ENCODE measurements at regions not wholly inside any gene's neighbourhood (a gene's known extent, or its start where the extent isn't known, plus 50 kb on each side); places are given as distances from the start of the nearest gene placed in this dataset.
"Not testable (repeated sequence)": the region's sequence is repeated elsewhere in the genome, so short reads cannot be mapped to it uniquely, and the experiment has no call there.

GRCh38 chr5:89330140-89330539 is 447.2 kb upstream of the MEF2C start:
- intact Hi-C loops (cut with DNase I): no loop called here
- no peaks in the 10 kb centered on the region for H3K4me1 ChIP-seq

GRCh38 chr5:89327608-89328007 is 444.6 kb upstream of the MEF2C start:
- TF ChIP-seq CTCF (IDR thresholded peaks at IDR 0.05): no peak
- no peak for TF ChIP-seq POLR2A (IDR thresholded peaks at IDR 0.05)
- TF ChIP-seq POLR2AphosphoS5 (IDR thresholded peaks at IDR 0.05; ENCODE audit: insufficient read depth in 1 of 2, low read depth in 1 of 2): no peak
- no peak for DNase-seq (ENCODE audit: extremely low spot score in 2 of 2)
- Histone ChIP-seq H3K9me3 (no peaks in the 10 kb centered on the region), H3K27me3 (no peaks in the 10 kb centered on the region), H3K4me3 (no peak overlapping the region), H3K27ac (no peak overlapping the region), H3K4me1 (no peaks in the 10 kb centered on the region), H3K36me3 (no peaks in the 10 kb centered on the region)
- intact Hi-C loops (cut with DNase I): no loop called here

More at GRCh38 chr5:89330140-89330539, 447.2 kb upstream of the MEF2C start:
- H3K4me3 ChIP-seq: no peak overlapping the region
- TF ChIP-seq POLR2A (IDR thresholded peaks at IDR 0.05): no peak
- no peak for TF ChIP-seq POLR2AphosphoS5 (IDR thresholded peaks at IDR 0.05; ENCODE audit: insufficient read depth in 1 of 2, low read depth in 1 of 2)
- no peak for TF ChIP-seq CTCF (IDR thresholded peaks at IDR 0.05)
- H3K27me3 ChIP-seq: no peaks in the 10 kb centered on the region
- no peaks in the 10 kb centered on the region for H3K9me3 ChIP-seq
- H3K27ac ChIP-seq: no peak overlapping the region
- DNase-seq (ENCODE audit: extremely low spot score in 2 of 2): no peak
- H3K36me3 ChIP-seq: no peaks in the 10 kb centered on the region

DNA sequence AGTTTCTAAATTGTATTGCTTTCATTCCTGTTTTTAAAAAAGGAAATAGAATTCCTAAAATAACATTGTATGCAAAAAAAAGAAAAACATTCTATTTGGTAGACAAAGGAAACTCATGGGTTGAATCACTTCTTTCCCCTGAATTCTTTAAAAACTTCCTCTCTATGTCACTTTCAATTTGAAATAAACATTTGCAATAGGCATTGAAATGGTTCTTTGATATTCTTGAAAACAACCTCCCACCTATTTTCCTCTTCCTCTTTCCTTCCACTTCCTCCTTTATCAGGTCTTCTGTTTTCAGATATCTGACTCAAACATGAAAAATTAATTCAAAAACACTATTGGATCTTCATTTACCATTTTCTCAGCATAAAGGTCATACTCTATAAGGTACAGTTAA is 442.0 kb upstream of the MEF2C start:
- no peaks in the 10 kb centered on the region for H3K27me3 ChIP-seq
- H3K36me3 ChIP-seq: no peaks in the 10 kb centered on the region
- intact Hi-C loops (cut with DNase I): no loop called here
- no peaks in the 10 kb centered on the region for H3K4me1 ChIP-seq
- no peak overlapping the region for H3K4me3 ChIP-seq
- H3K27ac ChIP-seq: no peak overlapping the region
- H3K9me3 ChIP-seq: no peaks in the 10 kb centered on the region
- no peak for TF ChIP-seq POLR2AphosphoS5 (IDR thresholded peaks at IDR 0.05; ENCODE audit: insufficient read depth in 1 of 2, low read depth in 1 of 2)
- TF ChIP-seq POLR2A (IDR thresholded peaks at IDR 0.05): no peak
- TF ChIP-seq CTCF (IDR thresholded peaks at IDR 0.05): no peak
- no peak for DNase-seq (ENCODE audit: extremely low spot score in 2 of 2)

DNA sequence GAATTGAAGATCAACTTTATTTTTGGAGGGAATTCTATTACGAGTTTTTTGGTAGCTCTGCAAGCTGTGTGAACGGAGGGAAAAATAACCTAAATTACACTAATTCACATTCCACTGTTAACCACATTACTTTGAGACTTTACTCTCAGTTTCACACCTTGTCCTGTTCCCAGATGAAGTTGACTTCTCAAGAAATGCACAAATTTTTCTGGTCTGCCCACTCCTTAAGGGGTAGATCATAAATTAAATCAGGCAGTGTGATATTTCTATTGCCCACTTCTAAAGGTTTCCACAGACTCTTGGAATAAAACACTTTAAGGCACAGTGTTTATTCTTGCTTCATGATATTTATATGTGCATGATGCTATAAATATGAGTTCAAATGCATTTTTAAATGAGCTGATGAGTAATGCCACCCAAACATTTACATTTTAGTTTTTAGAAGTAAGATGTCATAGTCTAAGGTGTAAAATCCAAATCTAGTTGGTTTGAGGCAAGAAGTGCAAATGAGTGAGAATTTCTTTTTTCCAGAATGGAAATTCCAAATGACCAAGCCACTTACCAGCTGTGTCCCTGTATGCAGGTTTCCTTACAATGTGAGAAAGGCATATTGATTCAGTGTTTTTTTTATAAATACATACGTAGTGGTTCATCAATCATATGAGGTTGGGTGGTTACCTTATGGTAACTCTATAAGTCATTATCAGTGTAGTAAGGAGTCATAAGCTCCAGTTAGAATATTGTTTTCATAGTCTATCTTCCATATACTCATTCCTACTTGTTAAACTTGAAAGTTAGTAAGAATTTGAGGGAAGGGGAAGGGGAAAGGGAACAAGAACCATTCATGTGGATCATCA is 437.7 kb upstream of the MEF2C start:
- H3K4me1 ChIP-seq: no peaks in the 10 kb centered on the region
- H3K27ac ChIP-seq: no peak overlapping the region
- H3K36me3 ChIP-seq: no peaks in the 10 kb centered on the region
- intact Hi-C loops (cut with DNase I): no loop called here
- H3K9me3 ChIP-seq: no peaks in the 10 kb centered on the region
- H3K4me3 ChIP-seq: no peak overlapping the region
- DNase-seq (ENCODE audit: extremely low spot score in 2 of 2): no peak
- H3K27me3 ChIP-seq: no peaks in the 10 kb centered on the region
- TF ChIP-seq POLR2A (IDR thresholded peaks at IDR 0.05) (no peak), CTCF (IDR thresholded peaks at IDR 0.05) (no peak), POLR2AphosphoS5 (IDR thresholded peaks at IDR 0.05; ENCODE audit: insufficient read depth in 1 of 2, low read depth in 1 of 2) (no peak)

GRCh38 chr5:89317838-89318237 is 434.9 kb upstream of the MEF2C start:
- DNase-seq (ENCODE audit: extremely low spot score in 2 of 2); H3K9me3 ChIP-seq; H3K27ac ChIP-seq; H3K27me3 ChIP-seq; H3K36me3 ChIP-seq; intact Hi-C loops (cut with DNase I); H3K4me3 ChIP-seq: not testable (repeated sequence)
- H3K4me1 ChIP-seq: peaks cover 18% of the 10 kb centered on the region
